Sigmoid colon (tissue), 6 donors: ENCODE measurements at regions not wholly inside any gene's neighbourhood (a gene's known extent, or its start where the extent isn't known, plus 50 kb on each side); places are given as distances from the start of the nearest gene placed in this dataset.
A peak's percentile ranks its signal among the peaks of the same experiment; 100 is the strongest.

ENCODE experiments used
- DNase-seq: peaks from one replicate; pipeline ENCODE4 v3.0.0-alpha.2; 2019
- H3K27ac ChIP-seq, 4 donors: fragments of 200-600 bp; sonication (generic); one replicate each; pipeline ENCODE4 v1.5.1; 2016 to 2019; ENCODE audit warnings: mild to moderate bottlenecking in 1 of 4
- H3K27me3 ChIP-seq, 3 donors: fragments of 200-600 bp; sonication (generic); one replicate each; pipeline ENCODE4 v1.5.1; 2019; ENCODE audit warnings: mild to moderate bottlenecking in 1 of 3
- H3K36me3 ChIP-seq, 4 donors: fragments of 200-600 bp; sonication (generic); one replicate each; pipeline ENCODE4 v1.5.1; 2016 to 2019
- H3K4me1 ChIP-seq, 4 donors: fragments of 200-600 bp; sonication (generic); one replicate each; pipeline ENCODE4 v1.5.1; 2017 to 2019
- H3K4me3 ChIP-seq, 4 donors: fragments of 200-600 bp; sonication (generic); one replicate each; pipeline ENCODE4 v1.5.1; 2017 to 2019; ENCODE audit warnings: mild to moderate bottlenecking in 2 of 4, moderate library complexity in 1 of 4
- H3K9me3 ChIP-seq, 4 donors: fragments of 200-600 bp in 3 of 4; sonication (generic) in 3 of 4; one replicate each; pipeline versions ENCODE4 v1.5.1 to v1.6.1; 2013 to 2019
- EP300 ChIP-seq, 4 donors: sonication (generic); formaldehyde crosslinking; IDR thresholded peaks; one replicate each; pipeline ENCODE4 v1.6.1; 2017; ENCODE audit warnings: antibody characterized with exemption in 4 of 4
- POLR2A ChIP-seq, 2 donors: fragments of 450-650 bp; IDR thresholded peaks; one replicate each; pipeline ENCODE4 v1.6.1; 2016; ENCODE audit warnings: antibody characterized with exemption in 2 of 2, mild to moderate bottlenecking in 2 of 2, moderate library complexity in 2 of 2
- POLR2AphosphoS5 ChIP-seq, 4 donors: sonication (generic); formaldehyde crosslinking; IDR thresholded peaks; one replicate each; pipeline ENCODE4 v1.6.1; 2017; ENCODE audit warnings: antibody characterized with exemption in 4 of 4
- WGBS, 2 donors: extraction: QIAGEN DNeasy Blood & Tissue Kit; methylation state at CpG; one replicate each; pipeline ENCODE4 v1.1.7; 2013; 5-methylcytosine and 5-hydroxymethylcytosine counted together
- intact Hi-C: fragments of 100-400 bp; cut with DNase I; formaldehyde crosslinking; loops from one replicate; pipeline ENCODE4 v1.15.1; 2023
- TF ChIP-seq, protein P1 (sequence below), 4 experiments: fragments of 450-650 bp in 3 of 4; fragments of 200-600 bp in 1 of 4; IDR thresholded peaks; one replicate each; pipeline ENCODE4 v1.5.1; 2016 to 2019; ENCODE audit warnings: antibody characterized with exemption in 4 of 4, mild to moderate bottlenecking in 3 of 4, moderate library complexity in 2 of 4
- donor health status: healthy with polysubstance abuse.
- donor health status: healthy.

DNA sequence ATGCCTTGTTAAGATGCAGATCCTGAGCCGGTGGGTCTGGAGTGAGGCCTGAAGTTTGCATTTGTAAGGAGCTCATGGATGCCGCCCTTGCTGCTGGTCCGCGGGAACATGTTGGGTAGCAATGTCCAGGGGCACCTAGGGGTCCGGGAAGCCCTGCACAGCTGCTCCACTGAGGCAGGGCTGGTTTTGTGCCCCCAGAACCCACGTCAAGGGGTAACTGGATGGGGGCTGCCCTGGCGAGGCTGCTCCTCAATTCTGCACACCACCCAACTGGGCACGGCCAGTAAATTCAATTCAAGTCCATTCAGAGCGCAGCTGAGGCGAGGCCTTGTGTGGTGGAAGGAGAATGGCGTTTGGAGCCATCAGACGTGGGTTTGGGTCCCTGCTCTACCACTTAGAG, 246.3 kb upstream of the PITRM1 start:
- whole genome bisulfite sequencing, 2 donors: 79 to 88% methylated on average over 12 of the region's 12 CpGs
- Histone ChIP-seq H3K27ac (no peak overlapping the region), H3K4me3 (no peak overlapping the region), H3K27me3 (no peaks in the 10 kb centered on the region), H3K4me1 (no peaks in the 10 kb centered on the region), H3K36me3 (no peaks in the 10 kb centered on the region), H3K9me3 (no peaks in the 10 kb centered on the region)
- DNase-seq: no peak
- intact Hi-C loops: no loop called here
- TF ChIP-seq EP300 (IDR thresholded peaks at IDR 0.05) (no peak), POLR2A (IDR thresholded peaks at IDR 0.05) (no peak), POLR2AphosphoS5 (IDR thresholded peaks at IDR 0.05) (no peak)
- TF ChIP-seq, protein P1, sequence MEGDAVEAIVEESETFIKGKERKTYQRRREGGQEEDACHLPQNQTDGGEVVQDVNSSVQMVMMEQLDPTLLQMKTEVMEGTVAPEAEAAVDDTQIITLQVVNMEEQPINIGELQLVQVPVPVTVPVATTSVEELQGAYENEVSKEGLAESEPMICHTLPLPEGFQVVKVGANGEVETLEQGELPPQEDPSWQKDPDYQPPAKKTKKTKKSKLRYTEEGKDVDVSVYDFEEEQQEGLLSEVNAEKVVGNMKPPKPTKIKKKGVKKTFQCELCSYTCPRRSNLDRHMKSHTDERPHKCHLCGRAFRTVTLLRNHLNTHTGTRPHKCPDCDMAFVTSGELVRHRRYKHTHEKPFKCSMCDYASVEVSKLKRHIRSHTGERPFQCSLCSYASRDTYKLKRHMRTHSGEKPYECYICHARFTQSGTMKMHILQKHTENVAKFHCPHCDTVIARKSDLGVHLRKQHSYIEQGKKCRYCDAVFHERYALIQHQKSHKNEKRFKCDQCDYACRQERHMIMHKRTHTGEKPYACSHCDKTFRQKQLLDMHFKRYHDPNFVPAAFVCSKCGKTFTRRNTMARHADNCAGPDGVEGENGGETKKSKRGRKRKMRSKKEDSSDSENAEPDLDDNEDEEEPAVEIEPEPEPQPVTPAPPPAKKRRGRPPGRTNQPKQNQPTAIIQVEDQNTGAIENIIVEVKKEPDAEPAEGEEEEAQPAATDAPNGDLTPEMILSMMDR (IDR thresholded peaks at IDR 0.05): no peak

- intact Hi-C loops: no loop called here
- Histone ChIP-seq H3K27me3 (no peaks in the 10 kb centered on the region), H3K36me3 (no peaks in the 10 kb centered on the region), H3K27ac (no peak overlapping the region), H3K9me3 (no peaks in the 10 kb centered on the region), H3K4me3 (no peak overlapping the region), H3K4me1 (no peaks in the 10 kb centered on the region)
- no peak for TF ChIP-seq EP300 (IDR thresholded peaks at IDR 0.05)
- TF ChIP-seq, protein P1 (IDR thresholded peaks at IDR 0.05): no peak
- DNase-seq: no peak
- 82 to 83% methylated on average over 13 of the region's 13 CpGs for WGBS, 2 donors
These were observed 245.6 kb upstream of the PITRM1 start for GRCh38 chr10:3418041-3418754.

DNA sequence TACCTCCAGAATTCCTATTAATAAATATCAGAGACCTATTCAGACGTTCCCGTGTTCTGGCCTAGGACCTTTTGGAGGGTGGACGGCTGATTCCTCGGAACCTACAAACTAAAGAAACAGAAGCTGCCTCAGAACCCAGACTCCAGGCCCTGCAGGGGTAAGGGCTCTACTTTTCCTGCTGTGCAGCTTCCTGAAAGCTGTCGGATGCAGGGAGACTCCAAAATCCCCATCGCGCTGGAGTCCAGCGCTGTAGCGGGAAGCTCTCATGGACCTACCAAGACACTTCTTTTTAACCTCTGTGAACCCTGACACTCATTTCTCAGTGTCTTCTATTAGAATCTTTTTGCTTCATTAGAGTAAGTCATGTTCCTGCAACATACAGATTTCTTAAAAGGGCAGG, 244.5 kb upstream of the PITRM1 start:
- intact Hi-C loops: no loop called here

DNA sequence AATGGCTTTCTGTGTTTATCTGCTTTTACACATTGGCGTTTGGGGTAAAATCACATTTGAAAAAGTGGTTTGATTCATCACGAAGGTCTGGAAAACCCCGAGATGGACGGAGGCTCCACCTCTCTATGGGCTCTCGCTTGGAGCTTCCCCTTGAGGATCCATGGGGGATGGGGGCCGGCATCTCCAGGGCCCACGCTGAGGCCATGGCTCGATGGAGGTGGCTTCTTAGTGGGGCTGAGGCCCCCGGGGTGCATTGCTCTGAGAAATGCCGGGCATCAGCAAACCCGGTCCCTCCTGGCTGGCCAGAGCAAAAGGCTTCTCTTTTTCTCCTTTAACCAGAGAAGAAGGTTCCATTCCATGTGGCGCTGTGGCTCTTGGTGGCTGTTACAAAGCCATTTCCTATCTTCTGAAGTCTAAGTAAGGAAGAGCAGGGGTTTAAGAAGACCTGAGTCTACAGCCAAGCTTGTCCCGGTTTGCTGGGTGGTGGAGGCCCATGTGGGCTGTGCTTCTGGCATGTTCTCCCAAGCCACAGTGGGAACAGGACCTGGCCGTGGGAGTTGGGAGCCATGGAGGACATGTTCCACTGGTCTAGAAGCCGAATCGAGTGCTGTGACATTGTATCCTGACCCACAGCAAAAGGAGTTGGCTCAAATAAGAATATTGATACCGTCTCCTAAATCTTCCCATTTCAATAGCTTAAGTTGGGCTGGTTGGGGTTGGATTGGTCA, 243.5 kb upstream of the PITRM1 start:
- TF ChIP-seq POLR2AphosphoS5 (IDR thresholded peaks at IDR 0.05) (no peak), POLR2A (IDR thresholded peaks at IDR 0.05) (no peak), EP300 (IDR thresholded peaks at IDR 0.05) (no peak)
- TF ChIP-seq, protein P1 (IDR thresholded peaks at IDR 0.05): no peak
- H3K4me1 ChIP-seq: no peaks in the 10 kb centered on the region
- no peak overlapping the region for H3K27ac ChIP-seq
- no peaks in the 10 kb centered on the region for H3K9me3 ChIP-seq
- H3K36me3 ChIP-seq: no peaks in the 10 kb centered on the region
- intact Hi-C loops: no loop called here
- H3K27me3 ChIP-seq: no peaks in the 10 kb centered on the region
- no peak overlapping the region for H3K4me3 ChIP-seq
- WGBS, 2 donors: 85 to 90% methylated on average over 17 of the region's 17 CpGs
- DNase-seq: no peak

More for the DNA sequence above, 244.5 kb upstream of the PITRM1 start:
- Histone ChIP-seq H3K9me3 (no peaks in the 10 kb centered on the region), H3K27me3 (no peaks in the 10 kb centered on the region), H3K4me1 (no peaks in the 10 kb centered on the region), H3K4me3 (no peak overlapping the region), H3K27ac (no peak overlapping the region), H3K36me3 (no peaks in the 10 kb centered on the region)
- peak; percentile 33 for DNase-seq
- 95 to 96% methylated on average over 9 of the region's 9 CpGs for WGBS, 2 donors
- TF ChIP-seq POLR2AphosphoS5 (IDR thresholded peaks at IDR 0.05) (no peak), POLR2A (IDR thresholded peaks at IDR 0.05) (no peak), EP300 (IDR thresholded peaks at IDR 0.05) (no peak)
- TF ChIP-seq, protein P1 (IDR thresholded peaks at IDR 0.05): no peak
